Right lobe of liver (tissue), 4 donors: ENCODE measurements at regions not wholly inside any gene's neighbourhood (a gene's known extent, or its start where the extent isn't known, plus 50 kb on each side); places are given as distances from the start of the nearest gene placed in this dataset.

ENCODE experiments used
- CTCF ChIP-seq, 4 donors: fragments of 200-600 bp in 3 of 4; fragments of 450-650 bp in 1 of 4; IDR thresholded peaks; one replicate each; pipeline versions ENCODE4 v1.5.1 to v1.8.0; 2016 to 2022; ENCODE audit warnings: antibody characterized with exemption in 4 of 4, mild to moderate bottlenecking in 2 of 4
- POLR2A ChIP-seq: fragments of 450-650 bp; IDR thresholded peaks from one replicate; pipeline ENCODE4 v1.6.1; 2017; ENCODE audit warnings: antibody characterized with exemption, mild to moderate bottlenecking
- donor health status: DM: no; HTN: no; CAD: no.
- donor health status: DM: no; HTN: no; CAD: no.
- donor health status: DM: no; HTN: yes; CAD: no.

- TF ChIP-seq CTCF (IDR thresholded peaks at IDR 0.05) (no peak), POLR2A (no peak)
These were observed 100.3 kb upstream of the SIRPG start for GRCh38 chr20:1757606-1758512.
